Renal pelvis (tissue), 1 donor: ENCODE measurements at regions not wholly inside any gene's neighbourhood (a gene's known extent, or its start where the extent isn't known, plus 50 kb on each side); places are given as distances from the start of the nearest gene placed in this dataset.

Experiments
- DNase-seq: peaks from one replicate; pipeline ENCODE4 v3.0.0-alpha.2; 2013

GRCh38 chr5:54689411-54690251 lies 172.1 kb downstream of the SNX18 start:
- DNase-seq = no peak

- no peak for DNase-seq
These were observed 163.4 kb downstream of the SNX18 start for GRCh38 chr5:54680998-54681397.

GRCh38 chr5:54679686-54680085 lies 162.1 kb downstream of the SNX18 start:
- DNase-seq = no peak

- no peak for DNase-seq
These were observed 161.2 kb downstream of the SNX18 start for GRCh38 chr5:54678737-54679136.

- DNase-seq = no peak
These were observed 159.2 kb downstream of the SNX18 start for GRCh38 chr5:54676481-54677340.

GRCh38 chr5:54673523-54674225 lies 156.1 kb downstream of the SNX18 start:
- peak; percentile 23 for DNase-seq

- DNase-seq = no peak
These were observed 155.3 kb downstream of the SNX18 start for GRCh38 chr5:54672871-54673270.

GRCh38 chr5:54671681-54672080 lies 154.1 kb downstream of the SNX18 start:
- no peak for DNase-seq

- DNase-seq = no peak
These were observed 153.6 kb downstream of the SNX18 start for GRCh38 chr5:54671111-54671531.

GRCh38 chr5:54670281-54670680 lies 152.7 kb downstream of the SNX18 start:
- DNase-seq = no peak

- no peak for DNase-seq
These were observed 152.3 kb downstream of the SNX18 start for GRCh38 chr5:54669845-54670244.

GRCh38 chr5:54669285-54669684 lies 151.7 kb downstream of the SNX18 start:
- no peak for DNase-seq

GRCh38 chr5:54668096-54668495 lies 150.5 kb downstream of the SNX18 start:
- DNase-seq = no peak

GRCh38 chr5:54667136-54667535 lies 149.6 kb downstream of the SNX18 start:
- no peak for DNase-seq

- no peak for DNase-seq
These were observed 146.3 kb downstream of the SNX18 start for GRCh38 chr5:54663866-54664265.

GRCh38 chr5:54661111-54661510 lies 143.6 kb downstream of the SNX18 start:
- DNase-seq = no peak

- no peak for DNase-seq
These were observed 142.2 kb downstream of the SNX18 start for GRCh38 chr5:54659700-54660131.

GRCh38 chr5:54658010-54658409 lies 140.5 kb downstream of the SNX18 start:
- DNase-seq = no peak

GRCh38 chr5:54656261-54656728 lies 138.7 kb downstream of the SNX18 start:
- DNase-seq = no peak

- DNase-seq = no peak
These were observed 138.2 kb downstream of the SNX18 start for GRCh38 chr5:54655761-54656160.

- DNase-seq = no peak
These were observed 137.7 kb downstream of the SNX18 start for GRCh38 chr5:54655266-54655665.

GRCh38 chr5:54653956-54654614 lies 136.5 kb downstream of the SNX18 start:
- no peak for DNase-seq
